ENCODE measurements at regions not wholly inside any gene's neighbourhood (a gene's known extent, or its start where the extent isn't known, plus 50 kb on each side); places are given as distances from the start of the nearest gene placed in this dataset.

DNA sequence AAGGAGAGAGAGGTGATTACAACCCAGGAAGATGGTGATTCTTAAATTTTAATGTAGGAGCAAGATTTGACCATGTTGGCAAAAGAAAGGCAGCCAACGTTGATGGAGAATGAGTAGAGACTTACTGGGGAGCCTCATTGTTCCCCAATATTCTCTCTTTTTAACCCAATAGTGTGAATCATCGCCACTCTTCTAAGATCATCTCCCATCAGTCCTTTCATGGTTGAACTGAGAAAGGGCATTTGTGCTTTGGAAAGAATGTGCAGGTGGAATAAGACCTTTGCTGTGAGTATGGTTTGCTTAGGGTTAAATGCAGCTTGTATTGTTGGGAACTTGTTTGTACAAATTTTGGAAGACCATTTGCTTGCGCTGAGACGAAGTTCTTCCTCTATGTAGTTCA is 231.0 kb downstream of the TBXT start (continued):
- no peak for TF ChIP-seq ZNF569 (CRISPR knock-in tag; IDR thresholded peaks at IDR 0.05; ENCODE audit: borderline replicate concordance)
- TF ChIP-seq, protein P1, sequence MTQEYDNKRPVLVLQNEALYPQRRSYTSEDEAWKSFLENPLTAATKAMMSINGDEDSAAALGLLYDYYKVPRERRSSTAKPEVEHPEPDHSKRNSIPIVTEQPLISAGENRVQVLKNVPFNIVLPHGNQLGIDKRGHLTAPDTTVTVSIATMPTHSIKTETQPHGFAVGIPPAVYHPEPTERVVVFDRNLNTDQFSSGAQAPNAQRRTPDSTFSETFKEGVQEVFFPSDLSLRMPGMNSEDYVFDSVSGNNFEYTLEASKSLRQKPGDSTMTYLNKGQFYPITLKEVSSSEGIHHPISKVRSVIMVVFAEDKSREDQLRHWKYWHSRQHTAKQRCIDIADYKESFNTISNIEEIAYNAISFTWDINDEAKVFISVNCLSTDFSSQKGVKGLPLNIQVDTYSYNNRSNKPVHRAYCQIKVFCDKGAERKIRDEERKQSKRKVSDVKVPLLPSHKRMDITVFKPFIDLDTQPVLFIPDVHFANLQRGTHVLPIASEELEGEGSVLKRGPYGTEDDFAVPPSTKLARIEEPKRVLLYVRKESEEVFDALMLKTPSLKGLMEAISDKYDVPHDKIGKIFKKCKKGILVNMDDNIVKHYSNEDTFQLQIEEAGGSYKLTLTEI (CRISPR knock-in tag; conservative IDR thresholded peaks at IDR 0.05): no peak
- TF ChIP-seq ZSCAN12 (CRISPR knock-in tag; IDR thresholded peaks at IDR 0.05): no peak
- no peak for TF ChIP-seq ZNF768 (CRISPR knock-in tag; IDR thresholded peaks at IDR 0.05)
- TF ChIP-seq NFIB (CRISPR knock-in tag; IDR thresholded peaks at IDR 0.05; ENCODE audit: borderline replicate concordance): no peak
- no peak for TF ChIP-seq KAT7 (CRISPR knock-in tag; IDR thresholded peaks at IDR 0.05; ENCODE audit: borderline replicate concordance)
- TF ChIP-seq, protein P2, sequence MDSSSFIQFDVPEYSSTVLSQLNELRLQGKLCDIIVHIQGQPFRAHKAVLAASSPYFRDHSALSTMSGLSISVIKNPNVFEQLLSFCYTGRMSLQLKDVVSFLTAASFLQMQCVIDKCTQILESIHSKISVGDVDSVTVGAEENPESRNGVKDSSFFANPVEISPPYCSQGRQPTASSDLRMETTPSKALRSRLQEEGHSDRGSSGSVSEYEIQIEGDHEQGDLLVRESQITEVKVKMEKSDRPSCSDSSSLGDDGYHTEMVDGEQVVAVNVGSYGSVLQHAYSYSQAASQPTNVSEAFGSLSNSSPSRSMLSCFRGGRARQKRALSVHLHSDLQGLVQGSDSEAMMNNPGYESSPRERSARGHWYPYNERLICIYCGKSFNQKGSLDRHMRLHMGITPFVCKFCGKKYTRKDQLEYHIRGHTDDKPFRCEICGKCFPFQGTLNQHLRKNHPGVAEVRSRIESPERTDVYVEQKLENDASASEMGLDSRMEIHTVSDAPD (CRISPR knock-in tag; IDR thresholded peaks at IDR 0.05): no peak

DNA sequence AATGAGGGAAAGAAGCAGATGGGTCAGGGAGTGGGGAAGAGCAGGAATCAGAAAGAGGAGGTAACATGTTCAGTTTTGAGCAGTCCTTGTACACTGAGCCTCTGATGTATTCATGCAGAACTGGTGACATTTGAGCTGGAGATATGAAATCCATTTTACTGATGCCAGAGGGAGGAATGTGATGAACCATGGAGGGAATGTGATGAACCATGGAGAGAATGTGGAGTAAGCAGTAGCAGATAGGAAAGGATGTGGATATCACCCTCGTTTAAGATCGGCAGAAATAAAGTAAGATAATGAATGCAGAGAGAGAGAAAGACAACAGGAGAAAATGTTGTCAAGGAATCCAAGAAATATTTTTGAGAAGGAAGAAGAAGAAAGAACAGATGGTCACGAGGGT is 231.6 kb downstream of the TBXT start:
- no peak for ATAC-seq
- WGBS (ENCODE audit: low lambda C conversion rate): 0% methylated on average over 3 of the region's 3 CpGs
- BruUV-seq (replicated peaks): no TSS peak
- Histone ChIP-seq H3K79me2 (ENCODE audit: insufficient read depth, low read length) (no peaks in the 10 kb centered on the region), H3K36me3 (replicated peaks in 1 of 2; ENCODE audit: control insufficient read depth in 1 of 2, insufficient read depth in 2 of 2, low read length in 2 of 2) (no peaks in the 10 kb centered on the region), H3K4me3 (replicated peaks in 1 of 3; ENCODE audit: insufficient read depth in 1 of 3, low read depth in 2 of 3, low read length in 3 of 3) (no peak overlapping the region), H3K9ac (ENCODE audit: insufficient read depth, low read depth, low read length) (no peak overlapping the region), H3K9me3 (ENCODE audit: low read length) (no peaks in the 10 kb centered on the region), H3K4me2 (ENCODE audit: low read depth, low read length) (no peak overlapping the region), H4K20me1 (ENCODE audit: insufficient read depth, low read length) (no peaks in the 10 kb centered on the region), H3K27me3 (ENCODE audit: control insufficient read depth in 1 of 2, insufficient read depth in 2 of 2, low read length in 2 of 2) (peaks cover 0 to 8% of the 10 kb centered on the region in 2 experiments; a peak in 2 of 5 replicates), H3K4me1 (ENCODE audit: insufficient read depth, low read length) (no peaks in the 10 kb centered on the region), H2AFZ (ENCODE audit: low read length) (no peak overlapping the region), H3K27ac (ENCODE audit: extremely low read length, insufficient read depth, low read length) (no peak overlapping the region)
- ChIA-PET CTCF (ENCODE audit: low intra/inter-chr PET ratio, low total read pairs) (no interaction called here), POLR2A (no interaction called here)
- no peak for FAIRE-seq
- DNase-seq (ENCODE audit: low spot score): no peak
- intact Hi-C loops (cut with micrococcal nuclease; ENCODE audit: unreplicated experiment): no loop called here
- in situ Hi-C loops (cut with HindIII; ENCODE audit: extremely low pct_ligation_motif_present, low pct_unique_long_range_greater_than_20kb): no loop called here
- TF ChIP-seq TCF7L2 (IDR thresholded peaks at IDR 0.05; ENCODE audit: low read depth, low read length): no peak
- TF ChIP-seq, protein P3, sequence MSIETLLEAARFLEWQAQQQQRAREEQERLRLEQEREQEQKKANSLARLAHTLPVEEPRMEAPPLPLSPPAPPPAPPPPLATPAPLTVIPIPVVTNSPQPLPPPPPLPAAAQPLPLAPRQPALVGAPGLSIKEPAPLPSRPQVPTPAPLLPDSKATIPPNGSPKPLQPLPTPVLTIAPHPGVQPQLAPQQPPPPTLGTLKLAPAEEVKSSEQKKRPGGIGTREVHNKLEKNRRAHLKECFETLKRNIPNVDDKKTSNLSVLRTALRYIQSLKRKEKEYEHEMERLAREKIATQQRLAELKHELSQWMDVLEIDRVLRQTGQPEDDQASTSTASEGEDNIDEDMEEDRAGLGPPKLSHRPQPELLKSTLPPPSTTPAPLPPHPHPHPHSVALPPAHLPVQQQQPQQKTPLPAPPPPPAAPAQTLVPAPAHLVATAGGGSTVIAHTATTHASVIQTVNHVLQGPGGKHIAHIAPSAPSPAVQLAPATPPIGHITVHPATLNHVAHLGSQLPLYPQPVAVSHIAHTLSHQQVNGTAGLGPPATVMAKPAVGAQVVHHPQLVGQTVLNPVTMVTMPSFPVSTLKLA (IDR thresholded peaks at IDR 0.05): peak; percentile 44; the same call in 1 of the 2 replicates
- TF ChIP-seq, protein P4, sequence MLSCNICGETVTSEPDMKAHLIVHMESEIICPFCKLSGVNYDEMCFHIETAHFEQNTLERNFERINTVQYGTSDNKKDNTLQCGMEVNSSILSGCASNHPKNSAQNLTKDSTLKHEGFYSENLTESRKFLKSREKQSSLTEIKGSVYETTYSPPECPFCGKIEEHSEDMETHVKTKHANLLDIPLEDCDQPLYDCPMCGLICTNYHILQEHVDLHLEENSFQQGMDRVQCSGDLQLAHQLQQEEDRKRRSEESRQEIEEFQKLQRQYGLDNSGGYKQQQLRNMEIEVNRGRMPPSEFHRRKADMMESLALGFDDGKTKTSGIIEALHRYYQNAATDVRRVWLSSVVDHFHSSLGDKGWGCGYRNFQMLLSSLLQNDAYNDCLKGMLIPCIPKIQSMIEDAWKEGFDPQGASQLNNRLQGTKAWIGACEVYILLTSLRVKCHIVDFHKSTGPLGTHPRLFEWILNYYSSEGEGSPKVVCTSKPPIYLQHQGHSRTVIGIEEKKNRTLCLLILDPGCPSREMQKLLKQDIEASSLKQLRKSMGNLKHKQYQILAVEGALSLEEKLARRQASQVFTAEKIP (CRISPR knock-in tag; IDR thresholded peaks at IDR 0.05; ENCODE audit: borderline replicate concordance): no peak
